HG02852 (cell line): ENCODE measurements at regions not wholly inside any gene's neighbourhood (a gene's known extent, or its start where the extent isn't known, plus 50 kb on each side); places are given as distances from the start of the nearest gene placed in this dataset.

Source experiments
- ATAC-seq: cut with Tn5 transposase; IDR thresholded peaks from one replicate; pipeline ENCODE4 v1.9.1; 2021; ENCODE audit warnings: mild to moderate bottlenecking, moderate library complexity; ENCODE audit not compliant: unreplicated experiment

DNA sequence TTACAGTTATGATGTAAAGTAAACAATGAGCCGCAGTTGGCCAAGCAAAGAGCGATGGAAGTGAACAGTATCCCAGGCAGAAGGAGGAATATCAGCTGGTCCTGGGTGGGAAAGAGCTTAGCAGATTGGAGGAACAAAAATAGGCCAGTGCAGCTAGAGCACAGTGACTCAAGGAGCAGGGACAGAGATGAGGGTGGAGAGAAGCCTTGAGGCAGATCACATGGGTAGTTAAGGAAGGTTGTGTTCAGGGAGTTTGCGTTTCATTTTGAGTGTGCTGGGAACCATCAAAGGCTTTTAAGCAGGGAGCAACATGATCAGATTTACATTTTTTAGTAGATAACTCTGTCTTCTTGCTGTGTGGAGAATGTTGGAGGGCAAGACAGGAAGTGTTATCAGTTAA is 113.6 kb downstream of the OAT start:
- no peak for ATAC-seq

- ATAC-seq, result no peak
Observed at GRCh38 chr10:124303662-124304418, 114.9 kb downstream of the OAT start.

DNA sequence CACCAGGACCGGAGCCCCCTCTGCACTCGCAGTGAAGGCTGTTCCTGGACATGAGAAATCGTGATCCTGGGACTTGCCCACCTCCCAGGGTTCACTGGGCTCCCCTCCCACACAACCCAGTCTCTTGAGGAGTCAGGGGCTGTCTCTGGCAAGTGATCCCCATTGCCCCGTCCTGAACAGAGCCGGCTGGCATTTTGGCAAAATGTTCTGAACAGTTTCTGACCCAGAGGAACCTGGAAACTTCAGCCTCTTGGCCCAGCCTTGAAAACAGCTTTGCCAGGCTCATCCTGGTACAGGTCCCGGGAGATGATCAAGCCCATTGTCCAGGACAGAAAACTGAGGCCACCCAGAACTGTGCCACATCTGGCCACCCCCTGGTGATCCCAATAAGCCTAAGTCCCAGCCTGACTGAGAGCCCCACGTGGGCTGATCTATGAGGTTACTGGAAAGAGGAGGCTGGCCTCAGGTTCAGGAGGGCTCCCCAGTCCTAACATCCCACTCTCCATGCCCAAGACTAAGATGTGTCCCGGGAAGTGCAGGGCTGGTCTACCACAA is 115.7 kb downstream of the OAT start:
- ATAC-seq, result no peak

- no peak for ATAC-seq
Observed at GRCh38 chr10:124301736-124302135, 117.0 kb downstream of the OAT start.

GRCh38 chr10:124300735-124301134 is 118.0 kb downstream of the OAT start:
- no peak for ATAC-seq

GRCh38 chr10:124300224-124300623 is 118.5 kb downstream of the OAT start:
- no peak for ATAC-seq

DNA sequence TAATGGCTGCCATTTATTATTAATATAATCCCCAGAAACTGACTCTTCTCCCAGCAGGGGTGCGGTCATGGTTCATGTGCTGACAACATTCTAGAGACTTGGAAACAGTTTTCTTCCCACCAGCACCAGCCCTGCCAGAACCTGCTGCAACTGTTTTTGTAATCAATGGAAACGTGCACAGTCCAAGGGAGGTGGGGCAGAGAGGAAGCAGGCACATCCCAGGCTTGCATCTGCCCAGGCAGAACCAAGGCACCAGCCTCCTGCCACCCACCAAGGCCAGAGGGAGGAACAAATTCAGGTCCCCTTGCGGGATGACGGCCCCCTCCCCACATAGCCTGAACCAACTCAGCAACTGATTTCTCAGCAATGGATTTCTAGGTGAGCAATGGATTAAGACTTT is 119.0 kb downstream of the OAT start:
- no peak for ATAC-seq

DNA sequence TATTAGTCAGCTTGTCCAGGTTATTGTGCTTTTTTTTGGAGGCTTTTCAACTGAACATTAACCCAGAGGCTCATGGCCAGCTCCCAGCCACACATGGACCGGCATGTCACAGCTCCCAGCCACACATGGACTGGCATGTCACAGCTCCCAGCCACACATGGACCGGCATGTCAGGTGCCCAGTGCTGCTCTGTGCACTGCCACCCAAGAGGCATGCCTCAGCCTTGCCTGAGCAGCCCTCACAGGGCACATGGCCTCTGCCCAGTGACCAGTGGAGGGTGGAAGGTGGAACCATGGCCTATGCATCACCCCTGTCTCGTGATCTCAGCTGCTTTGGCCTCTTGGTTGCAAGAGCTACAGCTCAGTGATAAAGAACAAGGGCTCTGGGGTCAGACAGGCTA is 119.8 kb downstream of the OAT start:
- ATAC-seq, result no peak

DNA sequence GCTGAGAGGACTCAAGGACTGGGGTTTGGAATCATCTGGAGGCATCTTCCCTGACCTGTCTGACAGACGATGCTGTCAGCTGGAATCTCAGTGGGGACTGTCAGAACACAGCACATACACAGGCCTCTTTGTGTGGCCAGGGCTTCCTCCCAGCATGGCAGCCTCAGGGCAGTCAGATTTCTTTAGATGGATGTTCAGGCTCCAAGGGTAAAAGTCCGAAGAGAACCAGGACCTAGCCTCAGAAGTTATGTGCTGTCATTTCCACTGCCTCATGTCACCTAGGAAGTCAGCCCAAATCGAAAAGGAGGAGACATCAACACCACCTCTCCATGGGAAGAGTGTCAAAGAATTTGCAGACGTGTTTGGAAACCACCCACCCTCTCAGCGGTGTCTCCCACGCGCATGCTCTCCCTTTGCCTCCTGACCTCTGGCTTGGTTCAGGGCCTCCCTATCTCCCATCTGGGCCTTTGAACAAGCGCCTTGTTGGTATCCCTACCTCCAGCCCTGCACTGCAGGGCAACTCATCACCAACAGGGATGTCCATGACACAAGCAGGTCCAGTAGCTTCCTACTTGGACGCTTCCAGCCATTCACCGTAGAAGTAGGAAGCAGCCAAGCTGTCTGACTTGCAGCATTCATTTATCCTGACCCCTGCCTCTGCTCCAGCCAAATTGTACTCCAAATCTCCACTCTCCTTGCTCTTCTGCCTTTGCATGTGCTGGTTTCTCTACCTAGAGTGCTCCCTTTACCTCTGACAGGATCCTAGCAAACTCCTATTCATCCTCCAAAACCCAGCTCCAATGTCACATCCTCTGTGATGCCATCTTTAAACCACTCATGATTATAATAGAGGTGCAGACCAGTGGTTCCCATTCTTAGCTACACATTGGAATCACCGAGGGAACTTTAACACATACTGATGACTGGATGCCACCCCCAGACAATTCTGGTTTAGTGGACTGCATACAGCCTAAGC is 121.6 kb downstream of the OAT start:
- no peak for ATAC-seq

DNA sequence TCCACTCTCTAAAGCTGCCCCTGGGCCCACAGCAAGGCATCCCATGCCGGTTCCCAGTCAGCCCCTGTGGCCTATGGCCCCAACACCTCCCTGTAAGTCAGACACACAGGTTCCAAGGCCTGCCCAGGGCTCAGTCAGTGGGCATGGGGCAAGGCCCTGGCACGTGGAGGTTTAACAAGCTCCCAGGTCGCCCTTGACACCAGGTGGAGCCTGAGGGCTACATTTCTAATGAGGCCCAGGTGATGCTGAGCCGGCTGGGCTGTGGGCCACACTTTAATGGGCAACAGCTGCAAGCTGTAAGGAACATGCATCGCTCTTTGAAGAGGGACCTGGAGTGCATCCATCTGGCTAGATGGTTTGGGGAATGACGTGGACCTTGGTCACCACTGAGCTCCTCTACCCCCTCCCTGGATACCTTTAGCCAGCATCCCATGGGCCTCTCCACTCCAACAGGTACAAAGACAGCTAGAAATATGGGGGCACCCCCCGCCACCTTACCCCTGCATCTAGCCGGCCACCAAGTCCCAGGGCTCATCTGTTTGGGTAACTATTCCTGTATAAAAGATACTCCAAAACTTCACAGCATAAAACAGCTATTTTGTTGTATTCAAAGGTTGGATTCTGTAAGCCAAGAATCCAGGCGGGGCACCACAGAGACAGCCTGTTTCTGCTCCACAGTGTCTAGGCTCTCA is 122.5 kb downstream of the OAT start:
- no peak for ATAC-seq

DNA sequence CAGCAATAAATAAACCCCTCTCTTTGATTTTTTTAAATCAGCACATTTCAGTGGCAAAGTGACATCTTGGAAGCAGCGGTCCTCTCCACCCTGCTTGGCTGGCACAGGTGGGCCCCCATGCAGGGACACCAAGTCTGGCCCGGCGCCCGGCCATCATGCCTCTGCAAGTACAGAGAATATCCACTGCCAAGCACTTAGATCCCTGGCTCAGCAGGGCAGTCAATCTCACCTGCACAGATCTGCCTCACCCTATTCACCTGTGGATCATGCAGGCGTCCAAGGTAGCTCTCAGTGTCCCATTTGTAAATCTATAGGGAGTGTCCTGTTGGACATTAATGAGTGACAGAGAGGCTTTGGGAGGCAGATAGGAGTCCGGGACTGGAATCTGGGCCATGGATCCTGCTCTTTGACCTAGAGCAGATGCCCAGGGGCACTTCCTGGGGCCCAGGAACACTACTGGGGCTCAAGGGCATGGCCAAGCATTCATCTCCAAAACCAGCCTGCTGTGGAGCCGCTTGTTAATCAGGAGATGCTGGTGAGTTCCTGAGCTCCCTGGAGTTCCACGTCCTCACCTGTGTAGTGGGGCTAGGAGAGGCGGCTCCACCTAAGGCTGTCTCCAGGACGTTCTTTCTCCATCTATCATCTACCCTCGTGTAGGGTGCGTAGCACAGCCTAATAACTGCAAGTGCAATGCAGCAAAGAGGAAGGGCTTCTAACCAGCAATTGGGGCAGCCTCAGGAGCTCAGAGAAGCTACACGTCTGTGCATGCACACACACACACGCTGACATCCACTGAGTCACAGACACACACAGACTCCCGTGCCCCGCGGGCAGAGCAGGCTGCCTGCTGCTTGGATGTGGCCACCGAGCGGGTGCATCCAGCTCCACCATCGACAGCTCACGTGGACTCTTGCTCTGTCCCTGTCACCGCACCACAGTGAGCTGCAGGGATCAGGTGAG is 123.6 kb downstream of the OAT start:
- no peak for ATAC-seq

- ATAC-seq, result no peak
Observed at GRCh38 chr10:124293616-124294449, 124.9 kb downstream of the OAT start.

- ATAC-seq, result no peak
Observed at GRCh38 chr10:124292911-124293615, 125.7 kb downstream of the OAT start.

- no peak for ATAC-seq
Observed at GRCh38 chr10:124291001-124291701, 127.6 kb downstream of the OAT start.

DNA sequence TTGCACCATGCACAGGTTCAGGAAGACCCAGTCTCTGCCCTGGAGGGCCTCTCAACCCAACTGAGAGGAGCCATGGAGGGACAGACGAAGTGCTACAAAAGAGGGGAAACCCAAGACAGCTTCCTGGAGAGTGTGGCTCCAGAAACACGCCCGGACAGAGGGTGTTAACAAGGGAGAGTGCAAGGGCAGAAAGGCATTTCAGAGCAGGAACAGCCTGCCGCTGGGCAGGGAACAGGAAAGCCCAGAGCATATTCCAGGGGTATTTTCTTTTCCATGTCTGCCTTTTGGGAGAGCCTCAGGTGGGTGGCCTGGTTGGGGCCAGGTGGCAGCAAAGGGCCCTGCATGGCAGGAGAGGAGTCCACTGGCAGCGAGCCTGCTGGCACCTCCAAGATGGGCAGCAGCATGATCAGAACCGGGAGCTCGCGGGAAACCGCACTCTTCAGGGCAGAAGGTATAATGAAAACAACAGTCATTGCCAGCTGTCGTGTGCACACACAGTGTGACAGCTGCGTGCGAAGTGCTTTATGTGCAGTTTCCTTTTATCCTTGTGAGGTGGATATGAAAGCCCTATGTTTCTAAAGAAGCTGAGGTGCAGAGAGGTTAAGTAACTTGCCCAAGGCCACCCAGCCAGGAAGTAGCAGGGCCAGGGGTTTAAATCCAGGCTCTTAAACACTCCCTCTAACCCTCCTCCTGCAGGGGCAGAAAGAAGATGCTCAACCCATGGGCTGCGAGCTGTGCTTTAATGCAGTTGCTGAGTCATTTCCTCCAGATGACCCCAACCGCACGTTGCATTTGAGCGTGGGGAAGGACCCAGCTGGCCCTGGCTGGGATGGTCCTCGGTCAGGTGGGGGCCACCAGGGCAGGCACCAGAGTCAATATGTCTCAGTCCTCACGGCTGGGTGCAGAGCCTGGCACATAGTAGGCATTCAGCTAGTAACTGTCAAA is 128.6 kb downstream of the OAT start:
- peak; percentile 52 for ATAC-seq

DNA sequence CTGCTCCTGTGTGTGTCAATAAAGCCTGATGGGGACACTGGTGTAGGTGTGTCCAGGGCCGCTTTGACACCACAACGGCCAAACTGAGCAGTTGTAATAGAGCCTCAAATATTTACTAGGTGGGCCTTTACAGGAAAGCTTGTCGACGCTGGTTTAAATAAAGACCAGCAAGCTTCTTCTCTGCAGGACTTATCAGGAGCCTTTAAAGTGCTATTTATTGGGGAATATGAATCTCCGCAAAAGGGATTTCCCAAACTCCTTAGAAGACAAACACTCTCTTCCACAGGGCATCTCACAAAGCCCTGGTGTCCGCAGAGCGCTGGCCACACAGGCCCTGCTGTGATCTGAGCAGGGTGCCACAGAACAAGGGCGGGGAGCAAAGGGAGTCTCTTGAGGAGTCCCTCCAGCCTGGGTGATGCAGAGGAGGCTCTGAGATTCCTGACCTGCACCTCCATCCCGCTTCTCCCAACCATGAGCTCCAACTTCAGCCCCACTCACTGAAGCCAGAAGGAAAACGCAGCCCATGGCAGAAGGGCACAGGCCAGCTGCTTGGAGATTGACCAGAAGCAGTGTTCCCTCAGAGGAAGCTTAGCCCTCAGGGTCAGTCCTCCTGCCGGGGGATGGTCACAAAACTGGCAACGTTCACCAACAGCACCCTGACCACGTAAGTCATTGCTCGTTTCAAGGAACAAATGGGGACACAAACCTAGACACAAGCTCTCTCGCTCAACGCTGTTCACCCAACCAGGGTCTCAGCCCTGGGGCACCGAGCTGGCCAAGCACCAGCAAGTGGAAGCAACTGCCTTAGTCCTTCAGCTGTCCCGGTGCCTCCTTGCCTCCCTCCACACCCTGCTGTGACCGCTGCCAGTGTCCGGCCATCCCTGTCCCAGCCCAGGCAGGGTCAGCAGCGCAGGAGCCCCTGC is 129.5 kb downstream of the OAT start:
- no peak for ATAC-seq
